D341Med (cell line): ENCODE measurements at regions not wholly inside any gene's neighbourhood (a gene's known extent, or its start where the extent isn't known, plus 50 kb on each side); places are given as distances from the start of the nearest gene placed in this dataset.
A peak's percentile ranks its signal among the peaks of the same experiment; 100 is the strongest.

Experiments used
- DNase-seq: peaks from one replicate; pipeline ENCODE4 v3.0.0; 2012; ENCODE audit warnings: low spot score

DNA sequence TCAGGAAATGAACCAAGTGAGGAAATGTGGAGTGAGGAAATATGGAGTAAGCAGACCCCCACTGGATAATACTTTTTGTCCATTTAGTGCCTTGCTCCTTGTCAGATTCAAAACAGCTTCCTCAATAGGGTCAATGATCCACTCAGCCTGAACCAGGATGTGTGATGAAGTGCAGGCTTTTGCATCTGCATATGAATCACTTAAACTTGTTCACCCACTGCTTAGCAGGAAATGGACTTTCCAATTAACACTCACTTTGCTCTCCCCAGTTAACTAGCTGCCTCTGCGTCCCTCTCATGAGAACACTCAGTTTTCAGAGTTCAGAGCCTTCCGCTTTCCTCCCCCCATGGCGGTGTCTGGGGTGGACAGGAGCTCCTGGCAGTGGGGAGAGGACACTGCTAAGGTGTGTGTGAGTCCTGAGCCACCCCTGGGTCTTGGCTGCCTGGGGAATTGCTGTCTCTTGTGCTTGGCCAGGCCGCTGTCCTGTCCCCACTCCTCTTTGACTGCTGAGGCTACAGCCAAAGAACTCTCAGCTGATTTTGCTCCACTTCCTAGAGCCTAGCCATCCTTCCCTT lies 621.8 kb downstream of the CDH26 start:
- DNase-seq: no peak

DNA sequence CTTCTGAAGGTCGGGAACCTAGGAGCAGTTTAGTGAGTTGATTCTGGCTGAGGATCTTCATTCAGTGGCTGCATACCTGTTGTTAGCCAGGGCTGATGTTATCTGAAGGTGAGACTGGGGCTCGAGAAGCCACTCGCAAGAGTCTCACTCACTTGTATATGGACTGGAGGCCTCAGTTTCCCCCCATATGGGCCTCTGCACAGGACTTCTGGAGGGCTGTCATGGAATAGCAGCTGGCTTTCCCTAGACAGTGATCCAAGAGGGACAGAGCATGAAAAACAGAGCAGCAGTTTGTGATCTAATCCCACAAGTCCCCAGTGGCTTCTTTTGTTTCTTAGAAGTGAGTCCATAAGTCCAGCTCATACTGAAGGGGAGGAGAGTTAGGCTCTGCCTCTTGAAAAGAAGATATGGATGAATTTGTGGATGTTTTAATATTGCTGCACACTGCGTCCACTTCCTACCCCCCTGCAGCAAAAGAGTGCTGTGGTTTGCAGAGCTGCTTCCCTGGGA lies 623.4 kb downstream of the CDH26 start:
- no peak for DNase-seq

DNA sequence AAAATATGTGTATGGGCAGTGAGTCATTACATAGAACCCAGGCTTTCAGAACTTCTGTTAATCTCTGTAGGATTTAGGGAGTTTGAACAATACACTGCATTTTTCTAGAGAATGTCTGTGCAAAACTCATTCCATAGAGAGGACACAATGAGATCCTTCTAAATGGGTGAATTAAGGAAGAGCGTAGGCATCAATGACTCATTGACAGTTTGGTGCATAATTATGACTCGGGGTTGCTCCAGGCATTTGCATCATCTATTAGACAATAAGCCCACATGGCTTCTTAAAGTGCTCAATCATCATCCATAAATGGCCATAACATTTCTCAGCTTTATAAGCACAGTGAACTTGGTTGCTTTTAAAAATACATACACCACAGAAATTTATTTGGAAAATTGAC lies 625.5 kb downstream of the CDH26 start:
- no peak for DNase-seq

DNA sequence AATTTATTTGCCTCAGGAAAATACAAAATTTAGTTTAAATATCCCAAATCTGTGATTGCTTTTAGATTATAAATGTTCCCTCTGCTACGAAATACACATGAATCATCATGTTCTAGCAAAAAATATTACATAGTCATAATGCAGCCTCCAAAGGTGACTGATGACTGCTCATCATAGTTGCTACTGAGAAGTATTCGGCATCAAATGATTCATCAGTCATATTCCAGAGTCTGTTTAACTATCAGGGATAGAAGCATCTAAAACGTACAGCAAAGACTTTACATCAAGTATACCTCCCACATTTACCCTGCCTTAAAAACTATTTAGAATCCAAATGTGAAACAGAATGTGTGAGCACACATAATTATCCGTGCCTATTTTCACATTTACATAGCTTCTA lies 626.0 kb downstream of the CDH26 start:
- no peak for DNase-seq

DNA sequence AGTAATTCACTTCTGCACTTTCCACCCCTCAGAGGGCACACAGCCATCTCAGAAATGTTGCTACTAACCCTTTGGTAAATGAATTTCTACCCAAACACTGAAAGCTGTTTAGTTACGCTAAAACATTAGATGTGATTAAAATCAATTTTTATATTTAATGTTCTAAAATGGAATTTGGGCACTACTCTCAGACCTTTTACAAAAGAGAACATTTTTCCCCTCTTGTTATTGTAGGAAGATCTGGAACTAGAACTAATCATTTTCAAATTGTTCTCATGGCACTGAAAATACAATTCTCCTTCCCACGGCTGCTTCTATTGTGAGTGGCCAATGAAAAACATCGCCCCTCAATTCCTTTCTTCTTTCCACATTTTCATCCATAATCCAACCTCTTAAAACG lies 627.4 kb downstream of the CDH26 start:
- no peak for DNase-seq

DNA sequence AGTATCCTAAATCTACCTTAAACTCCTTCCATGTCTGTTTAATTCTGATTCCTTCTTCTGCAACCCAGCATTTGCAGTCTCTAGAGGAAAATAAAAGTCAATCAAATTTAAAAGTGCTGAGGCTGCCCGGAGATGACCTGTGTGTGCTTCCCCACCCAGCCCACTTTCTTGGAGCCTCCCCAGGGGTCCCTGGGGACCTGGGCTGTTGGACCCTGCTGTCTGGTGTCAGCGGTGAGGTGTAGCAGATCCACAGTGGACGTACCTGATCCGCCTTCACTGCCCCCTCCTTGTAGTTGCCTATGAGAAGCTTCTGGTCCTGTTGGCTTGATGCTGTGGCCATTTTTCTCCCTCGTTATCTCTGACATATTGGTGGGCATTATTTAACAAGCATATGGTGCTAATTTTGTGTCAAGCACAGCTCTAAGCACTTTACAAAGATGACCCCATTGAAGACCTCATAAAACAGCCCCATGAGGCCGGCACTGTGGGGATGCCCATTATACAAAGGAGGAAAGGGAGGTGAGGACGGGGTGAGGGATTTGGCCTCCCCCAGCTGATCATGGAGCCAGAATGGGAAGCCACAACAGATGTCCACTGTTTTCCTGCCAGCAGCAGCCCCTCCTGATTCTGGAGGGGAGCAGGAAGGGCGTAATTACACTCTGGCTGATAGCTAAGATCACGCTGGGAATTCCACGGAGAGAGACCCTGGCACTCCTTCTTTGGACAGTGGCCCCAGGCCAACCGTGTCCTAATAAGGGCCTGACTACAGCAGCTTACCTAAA lies 628.2 kb downstream of the CDH26 start:
- peak; percentile 54 for DNase-seq

DNA sequence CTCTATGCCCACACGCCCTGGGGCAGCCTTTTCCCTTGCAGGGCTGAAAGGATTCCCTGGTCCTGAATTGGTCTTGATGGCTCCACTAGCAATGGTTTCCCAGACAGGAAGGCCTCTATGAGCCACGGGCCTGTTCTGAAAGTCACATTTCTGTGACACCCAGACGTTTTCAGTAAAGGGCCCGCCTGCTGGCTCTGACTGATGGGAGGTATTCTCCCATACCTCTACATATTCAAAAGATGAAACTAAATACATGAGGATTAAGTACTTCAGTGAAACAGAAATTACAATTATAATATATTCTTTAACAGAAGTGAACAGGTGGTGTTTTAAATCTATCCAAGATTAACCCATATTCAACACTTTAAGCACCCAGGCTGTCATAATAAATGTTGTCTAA lies 629.8 kb downstream of the CDH26 start:
- no peak for DNase-seq

DNA sequence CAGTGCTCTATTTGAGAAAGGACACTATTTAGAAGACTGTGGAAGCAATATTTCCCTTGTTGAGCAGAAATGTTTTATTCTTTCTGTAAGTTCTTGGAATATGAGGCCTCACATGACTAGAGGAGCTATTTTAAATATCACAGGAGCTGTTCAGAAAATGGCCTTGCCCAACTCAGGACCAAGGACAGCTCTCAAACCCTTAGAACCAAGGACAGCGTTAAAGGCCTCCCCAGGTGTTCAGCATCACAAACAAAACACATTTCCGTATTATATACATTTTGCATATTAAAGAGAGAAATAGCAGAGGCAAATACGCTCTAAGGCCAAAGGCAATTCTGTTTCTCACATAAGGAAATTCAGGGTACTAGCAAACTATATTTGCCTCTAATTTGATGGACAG lies 631.4 kb downstream of the CDH26 start:
- no peak for DNase-seq

DNA sequence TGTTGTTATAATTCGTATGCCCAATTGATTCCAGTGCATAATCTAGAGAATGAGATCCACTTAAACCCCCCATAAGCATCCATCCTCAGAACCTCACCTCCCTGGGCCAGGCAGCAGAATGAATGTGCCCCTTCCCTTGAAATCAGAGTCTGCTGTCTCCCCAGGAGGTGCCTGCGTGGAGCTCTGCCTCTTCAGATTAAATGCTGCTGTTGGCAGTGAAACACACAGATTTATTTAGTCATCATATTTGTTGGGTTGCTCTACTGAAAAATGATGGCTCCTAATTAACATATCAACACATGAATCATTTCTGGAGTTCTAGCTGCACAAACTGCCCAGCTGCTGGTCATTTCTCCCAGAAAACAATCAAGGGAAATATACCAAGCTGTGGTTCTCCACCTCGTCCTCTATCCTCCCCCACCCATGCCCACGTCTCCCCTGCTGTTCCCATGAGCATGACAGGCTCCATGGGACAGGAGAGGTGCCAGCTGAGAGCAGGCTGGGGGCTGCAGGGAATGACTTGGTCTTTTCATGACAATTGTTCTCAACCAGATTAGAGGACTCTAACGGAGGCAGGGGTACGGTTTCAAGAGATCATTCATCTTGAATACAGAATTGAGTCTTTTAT lies 633.1 kb downstream of the CDH26 start:
- no peak for DNase-seq

DNA sequence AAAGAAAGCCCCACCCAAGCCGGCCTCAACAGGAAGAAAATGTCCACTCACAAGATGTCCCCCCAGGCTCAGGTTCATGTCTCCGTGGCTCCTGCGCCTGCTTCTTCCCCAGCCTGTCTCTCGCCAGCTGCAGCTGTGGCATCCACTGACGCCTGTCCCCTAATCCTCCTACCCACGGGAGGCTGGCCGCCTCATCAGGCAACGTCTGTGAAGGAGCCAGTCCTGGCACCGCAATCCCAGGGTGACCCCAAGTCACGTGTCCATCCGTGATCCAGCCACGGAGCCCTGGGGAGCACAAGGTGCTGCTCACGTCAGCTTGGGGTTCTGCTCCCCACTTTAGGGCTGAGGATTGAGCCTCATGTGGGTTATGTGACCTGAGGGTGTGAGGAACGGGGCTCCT lies 640.3 kb downstream of the CDH26 start:
- no peak for DNase-seq

DNA sequence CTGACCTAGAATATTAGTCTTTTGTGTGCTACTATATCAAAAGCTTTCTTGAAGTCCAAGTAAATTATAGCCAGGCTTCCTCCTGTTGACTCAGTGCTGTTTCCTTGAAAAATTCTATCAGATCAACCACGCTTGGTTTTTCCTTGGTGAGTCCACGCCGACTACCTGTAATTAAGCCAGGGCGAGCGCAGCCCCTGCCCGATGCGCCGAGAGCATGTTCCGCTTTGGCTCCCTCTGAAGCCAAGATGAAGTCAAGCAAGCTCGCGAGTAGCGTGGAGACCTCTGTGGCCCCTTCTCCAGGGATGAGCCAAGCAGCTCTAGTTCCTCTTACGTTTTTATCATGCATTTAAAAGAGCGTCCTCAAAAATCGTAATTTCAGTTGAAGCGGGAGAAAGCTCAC lies 641.2 kb downstream of the CDH26 start:
- no peak for DNase-seq

DNA sequence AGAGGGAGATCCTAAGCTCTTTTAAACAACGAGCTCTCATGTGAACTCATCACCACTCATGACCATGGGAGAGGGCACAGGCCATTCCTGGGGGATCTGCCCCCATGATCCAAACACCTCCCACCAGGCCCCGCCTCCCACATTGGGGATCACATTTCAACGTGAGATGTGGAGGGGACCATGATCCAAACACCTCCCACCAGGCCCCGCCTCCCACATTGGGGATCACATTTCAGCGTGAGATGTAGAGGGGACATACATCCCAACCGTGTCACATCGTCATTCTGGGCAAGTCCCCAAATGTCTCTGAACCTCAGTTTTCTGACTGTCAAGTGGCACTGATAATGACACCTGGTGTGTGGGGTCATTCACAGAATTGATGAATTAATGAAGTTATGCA lies 641.8 kb downstream of the CDH26 start:
- no peak for DNase-seq

DNA sequence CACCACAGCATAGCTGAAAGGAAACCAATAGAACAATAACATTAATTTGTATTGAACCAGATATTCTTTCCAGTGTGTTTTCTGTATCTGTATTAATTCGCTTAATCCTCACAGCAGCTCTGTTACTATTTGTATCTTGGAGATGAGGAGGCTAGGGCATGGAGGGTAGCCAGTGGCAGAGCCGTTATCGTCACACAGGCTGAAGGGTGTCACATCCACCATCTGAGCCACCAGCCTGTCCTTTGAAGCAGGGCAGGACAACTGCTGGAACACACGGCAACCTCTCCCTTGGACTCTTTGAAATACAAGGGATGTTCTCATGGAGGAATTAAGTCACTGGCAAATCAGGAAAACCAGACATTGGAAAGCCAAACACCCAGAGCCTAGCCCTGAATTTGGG lies 628.0 kb upstream of the CDH4 start:
- DNase-seq: no peak

DNA sequence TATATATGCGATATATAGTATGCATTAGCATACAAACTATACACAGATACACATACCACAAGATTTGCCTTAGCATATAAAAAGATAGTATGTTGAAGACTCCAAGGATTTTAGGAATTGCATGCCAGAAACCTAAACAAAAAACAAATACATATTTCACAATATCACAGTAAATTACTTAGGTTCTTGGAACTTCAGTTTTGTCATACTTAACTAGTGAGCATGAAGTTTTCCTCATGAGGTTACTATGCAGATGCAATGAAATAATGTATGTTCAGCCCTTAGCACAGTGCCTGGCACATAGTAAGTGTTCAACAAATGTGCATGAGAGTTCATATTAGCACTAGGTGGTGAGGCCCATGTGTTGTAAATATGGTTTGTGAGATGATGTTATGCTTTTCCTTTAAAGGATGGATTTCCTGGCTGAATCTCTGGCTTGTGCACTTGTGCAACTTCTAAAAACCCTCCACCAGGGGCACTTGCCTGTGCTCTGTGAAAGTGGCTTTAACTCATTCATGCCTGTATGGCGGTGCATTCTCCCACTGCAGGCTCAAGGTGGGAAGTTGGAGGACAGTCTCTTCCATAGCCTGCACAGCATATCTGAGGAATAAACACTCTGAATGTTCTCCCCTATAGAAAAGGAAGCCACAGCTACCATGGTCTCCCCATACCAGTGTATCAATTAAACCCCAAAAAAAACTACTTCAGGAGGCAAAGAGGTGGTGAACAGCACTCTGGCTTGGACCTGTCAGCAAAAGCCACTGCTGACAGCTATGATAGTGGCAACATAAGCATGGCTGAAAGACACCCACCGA lies 624.1 kb upstream of the CDH4 start:
- no peak for DNase-seq

DNA sequence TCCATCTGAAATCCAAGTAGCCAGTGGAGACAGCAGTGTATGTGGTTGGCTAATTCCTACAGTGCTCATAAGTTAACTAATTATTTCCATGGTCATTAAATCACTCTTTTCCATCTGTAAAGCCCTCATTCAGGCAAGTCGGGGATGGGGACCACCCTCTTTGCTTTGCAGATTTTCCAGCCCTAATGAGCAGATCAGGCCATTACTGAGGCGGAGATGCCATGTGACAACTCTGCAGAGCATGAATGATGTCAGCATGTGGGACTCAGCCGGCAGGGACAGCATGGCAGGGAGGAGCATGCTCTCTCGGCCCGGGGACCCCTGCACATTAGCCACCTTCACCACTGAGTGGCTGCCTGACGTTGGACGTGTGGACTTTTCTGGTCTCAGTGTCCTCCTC lies 623.3 kb upstream of the CDH4 start:
- no peak for DNase-seq

DNA sequence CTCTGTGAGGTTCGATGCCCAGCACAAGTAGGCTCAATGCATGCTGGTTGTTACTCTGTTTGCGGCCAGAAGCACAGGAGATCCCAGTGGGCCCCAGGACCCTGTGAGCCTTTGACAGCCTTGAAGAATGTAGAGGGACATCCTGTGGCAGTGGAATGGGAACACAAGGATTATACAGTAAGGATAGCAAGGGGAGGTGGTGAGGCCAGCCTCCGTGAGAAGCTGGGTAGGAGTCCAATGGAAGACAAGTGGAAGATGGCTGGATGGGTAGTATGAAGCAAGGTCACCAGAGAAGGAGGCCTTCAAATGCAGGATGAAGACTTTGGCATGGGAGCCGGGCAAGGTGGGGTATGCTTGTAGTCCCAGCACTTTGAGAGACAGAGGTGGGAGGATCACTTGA lies 622.9 kb upstream of the CDH4 start:
- no peak for DNase-seq

DNA sequence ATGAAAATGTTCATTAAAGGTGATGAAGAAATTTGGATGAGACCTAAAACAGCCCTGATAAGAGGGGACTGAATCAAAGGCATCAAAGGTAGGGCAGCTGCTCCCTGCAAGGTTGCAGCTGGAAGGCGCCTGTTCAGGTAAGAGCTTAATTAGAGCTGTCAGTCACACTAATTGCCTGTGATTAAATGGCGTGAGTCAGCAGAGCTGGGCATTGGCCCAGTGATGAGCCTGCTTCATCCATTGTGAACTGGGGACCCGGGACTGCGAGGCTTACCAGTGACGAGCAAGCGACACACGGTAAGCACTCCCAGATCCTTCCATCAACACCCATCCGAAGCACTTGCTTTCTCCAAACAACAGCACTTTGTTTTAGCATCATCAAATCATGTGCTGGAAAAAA lies 621.5 kb upstream of the CDH4 start:
- no peak for DNase-seq

DNA sequence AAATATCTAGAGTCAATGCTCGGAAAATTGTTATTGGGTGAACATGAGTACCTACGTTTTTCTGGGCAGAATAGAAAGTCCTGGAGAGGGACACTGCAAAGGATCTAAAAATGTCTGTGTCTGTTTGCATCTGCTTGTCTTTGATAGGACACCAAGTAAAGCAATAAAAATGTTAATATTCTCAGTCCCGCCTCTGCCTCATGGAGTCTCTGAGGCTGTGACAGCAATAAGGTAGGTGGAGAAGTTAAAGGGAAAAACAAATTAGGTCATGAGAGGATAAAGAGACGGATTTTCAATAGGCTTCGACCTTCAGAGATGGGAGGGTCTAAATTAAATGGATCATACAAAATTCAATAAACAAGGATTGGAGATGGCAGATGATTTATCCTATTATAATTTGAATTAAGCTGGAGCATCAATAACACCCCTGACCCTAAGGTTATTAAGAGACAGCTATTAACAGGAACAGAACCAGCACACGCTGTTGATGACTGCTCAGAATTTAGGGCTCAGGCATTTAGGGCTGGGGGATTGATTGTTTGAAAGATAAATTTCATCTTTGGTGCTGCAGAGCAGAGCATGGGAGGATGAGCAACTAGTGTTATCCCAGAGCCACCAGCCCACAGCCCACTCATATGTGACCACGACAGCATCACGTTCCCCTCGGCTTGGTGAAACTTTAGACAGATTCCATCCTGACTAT lies 620.3 kb upstream of the CDH4 start:
- no peak for DNase-seq

DNA sequence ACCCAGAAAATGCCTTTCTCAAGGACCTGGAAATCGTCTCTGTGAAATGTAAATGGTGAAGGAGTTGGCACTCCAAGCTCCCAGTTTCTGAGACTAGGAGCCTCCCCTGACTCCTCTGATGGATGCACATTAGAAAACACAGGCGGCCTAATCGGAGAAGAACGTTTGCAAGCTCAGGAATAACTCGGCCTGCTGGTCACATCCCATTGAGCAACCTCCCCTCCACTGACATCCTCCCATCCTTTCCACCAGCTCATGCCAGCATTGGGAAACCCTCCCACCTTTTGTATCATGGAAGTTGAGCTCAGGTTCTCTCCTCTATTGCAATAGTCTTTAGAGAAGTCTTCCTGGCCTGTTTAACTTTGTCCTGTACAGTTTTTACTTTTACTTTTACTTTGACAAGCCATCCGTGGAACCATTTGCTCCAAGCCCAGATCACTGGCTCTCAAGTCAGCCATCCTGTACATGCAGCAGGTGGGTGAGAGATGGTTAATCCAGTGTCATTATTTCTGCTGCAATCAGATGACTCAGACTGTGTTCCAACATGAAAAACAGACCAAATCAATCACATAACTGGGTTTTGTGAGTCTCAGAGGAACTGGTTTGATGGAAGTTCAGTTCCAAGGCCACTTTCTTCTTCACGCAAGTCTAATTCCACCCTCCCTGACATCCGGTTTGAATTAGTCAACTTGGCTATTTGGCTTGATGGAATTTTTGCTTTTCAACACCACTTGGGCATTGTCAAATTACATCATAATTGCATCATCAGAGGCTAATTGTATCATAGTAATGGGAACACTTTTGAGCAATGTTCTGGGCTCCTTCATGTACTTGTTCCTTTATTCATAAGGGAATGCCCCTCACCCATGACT lies 619.4 kb upstream of the CDH4 start:
- DNase-seq: no peak

DNA sequence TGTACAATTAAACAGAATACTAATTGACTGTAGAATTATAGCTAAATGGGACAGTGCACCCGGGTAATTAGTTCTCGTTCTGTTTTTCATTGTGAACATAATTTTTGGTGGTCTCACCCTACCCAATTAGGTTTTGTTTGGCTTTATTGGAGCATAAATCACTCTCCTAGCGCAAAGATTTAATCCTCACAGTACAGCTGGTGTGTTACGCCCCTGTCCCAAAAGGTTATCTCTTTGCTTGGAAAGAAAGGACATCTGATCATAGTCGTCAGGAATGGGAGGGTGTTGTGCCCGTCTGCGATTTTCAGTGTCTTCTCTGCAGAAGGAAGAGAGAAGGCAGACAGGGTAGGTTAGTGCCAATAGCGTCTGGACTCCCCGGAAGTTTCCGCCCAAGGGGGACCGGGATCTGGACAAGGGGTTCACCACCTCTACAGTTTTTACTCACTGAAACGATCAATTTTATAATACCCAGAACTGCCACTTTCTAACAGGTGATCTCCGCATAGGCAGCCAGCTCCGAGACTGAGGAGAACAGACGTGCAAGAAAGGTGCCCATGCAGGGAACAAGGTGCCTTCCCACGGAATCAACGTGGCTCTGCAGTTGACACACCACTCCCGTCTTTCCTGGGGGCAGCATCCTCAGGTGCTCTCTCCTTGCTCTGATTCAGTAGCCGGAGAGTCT lies 617.4 kb upstream of the CDH4 start:
- no peak for DNase-seq
